Mesendoderm (in vitro differentiated cells): ENCODE measurements at regions not wholly inside any gene's neighbourhood (a gene's known extent, or its start where the extent isn't known, plus 50 kb on each side); places are given as distances from the start of the nearest gene placed in this dataset.
"Not testable (repeated sequence)": the region's sequence is repeated elsewhere in the genome, so short reads cannot be mapped to it uniquely, and the experiment has no call there.

ENCODE experiments used
- DNase-seq: peaks from one replicate; pipeline ENCODE4 v3.0.0; 2013
- H2AK5ac ChIP-seq: 2 replicates; pipeline ENCODE4 v1.6.1; 2013; ENCODE audit warnings: low read length, inconsistent platforms
- H2BK120ac ChIP-seq: 2 replicates; pipeline ENCODE4 v1.6.1; 2013; ENCODE audit warnings: low read depth, mild to moderate bottlenecking, low read length, moderate library complexity, mixed read lengths
- H2BK15ac ChIP-seq: replicated peaks from 2 replicates; pipeline ENCODE4 v1.6.1; 2013; ENCODE audit warnings: low read depth, mild to moderate bottlenecking, moderate library complexity
- H2BK5ac ChIP-seq: 2 replicates; pipeline ENCODE4 v1.6.1; 2013; ENCODE audit warnings: low read length, inconsistent platforms
- H3K18ac ChIP-seq: 2 replicates; pipeline ENCODE4 v1.6.1; 2013; ENCODE audit warnings: mild to moderate bottlenecking, low read length, mixed read lengths
- H3K23ac ChIP-seq: one replicate; pipeline ENCODE4 v1.6.1; 2013; ENCODE audit warnings: low read length
- H3K27ac ChIP-seq: 2 replicates; pipeline ENCODE4 v1.5.1; 2013; ENCODE audit warnings: low read depth, mild to moderate bottlenecking, inconsistent platforms, low read length, moderate library complexity
- H3K27me3 ChIP-seq: 2 replicates; pipeline ENCODE4 v1.6.1; 2013; ENCODE audit warnings: low read length, control low read depth, mild to moderate bottlenecking, inconsistent platforms; ENCODE audit not compliant: insufficient read depth, poor library complexity
- H3K36me3 ChIP-seq: 2 replicates; pipeline ENCODE4 v1.6.1; 2013; ENCODE audit warnings: low read length, inconsistent platforms; ENCODE audit not compliant: control insufficient read depth, insufficient read depth
- H3K4ac ChIP-seq: one replicate; pipeline ENCODE4 v1.6.1; 2013; ENCODE audit warnings: low read depth, mild to moderate bottlenecking, low read length, moderate library complexity
- H3K4me1 ChIP-seq: 2 replicates; pipeline ENCODE4 v1.6.1; 2013; ENCODE audit warnings: low read depth, low read length, inconsistent platforms; ENCODE audit not compliant: control insufficient read depth
- H3K4me2 ChIP-seq: 2 replicates; pipeline ENCODE4 v1.6.1; 2013; ENCODE audit warnings: low read length
- H3K4me3 ChIP-seq: 2 replicates; pipeline ENCODE4 v1.5.1; 2013; ENCODE audit warnings: mild to moderate bottlenecking, low read length
- H3K56ac ChIP-seq: one replicate; pipeline ENCODE4 v1.6.1; 2013; ENCODE audit warnings: low read length
- H3K79me1 ChIP-seq: 2 replicates; pipeline ENCODE4 v1.6.1; 2013; ENCODE audit warnings: low read length, inconsistent platforms
- H3K79me2 ChIP-seq: 2 replicates; pipeline ENCODE4 v1.6.1; 2013; ENCODE audit warnings: mild to moderate bottlenecking, low read length; ENCODE audit not compliant: control insufficient read depth, insufficient read depth
- H3K9ac ChIP-seq: 2 replicates; pipeline ENCODE4 v1.6.1; 2013; ENCODE audit warnings: low read length, inconsistent platforms
- H4K5ac ChIP-seq: one replicate; pipeline ENCODE4 v1.6.1; 2013; ENCODE audit warnings: low read length
- H4K8ac ChIP-seq: one replicate; pipeline ENCODE4 v1.6.1; 2013; ENCODE audit warnings: low read depth, mild to moderate bottlenecking, control low read depth, low read length, moderate library complexity
- WGBS: extraction: QIAGEN DNeasy Blood & Tissue Kit; methylation state at CpG from one replicate; pipeline ENCODE4 v1.1.7; 2013; ENCODE audit warnings: low lambda C conversion rate, missing lambda C conversion rate; ENCODE audit not compliant: insufficient coverage; ENCODE audit errors: extremely low coverage; 5-methylcytosine and 5-hydroxymethylcytosine counted together

DNA sequence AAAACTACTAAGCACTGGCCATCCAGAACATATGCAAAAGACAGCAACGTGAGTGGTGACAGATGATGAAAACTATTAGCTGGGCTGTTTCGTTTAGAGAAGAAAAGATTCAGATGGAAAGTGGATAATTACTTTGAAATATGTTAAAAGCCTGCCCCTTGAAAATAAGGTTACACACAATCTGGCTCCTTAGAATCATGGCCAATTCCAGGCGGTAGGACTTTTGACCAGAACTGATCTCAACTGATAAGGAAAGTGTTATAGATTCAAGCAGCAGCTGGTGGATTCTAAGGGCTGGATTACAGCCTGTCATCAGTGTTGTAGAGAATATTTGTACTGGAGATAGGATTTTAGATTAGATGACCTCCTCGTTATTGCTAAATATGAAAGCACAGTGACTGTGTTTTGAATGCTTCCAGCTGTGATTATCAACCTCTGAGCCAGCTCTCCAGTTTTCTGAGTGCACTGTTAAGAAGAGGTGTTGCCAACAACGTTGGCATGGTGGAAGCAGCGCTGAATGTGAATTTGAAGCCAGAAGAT lies 75.1 kb downstream of the KBTBD2 start:
- no CpG with 5 or more reads among the region's 6 CpGs for WGBS

GRCh38 chr7:32814779-32815178 lies 76.8 kb downstream of the KBTBD2 start:
- not testable (repeated sequence) for H3K9ac ChIP-seq, H3K4me3 ChIP-seq, H3K27me3 ChIP-seq, H3K4ac ChIP-seq, H2BK15ac ChIP-seq, H2BK120ac ChIP-seq, H2AK5ac ChIP-seq, H4K8ac ChIP-seq, H3K23ac ChIP-seq, H3K36me3 ChIP-seq, H2BK5ac ChIP-seq, H3K79me2 ChIP-seq, H3K27ac ChIP-seq, H3K18ac ChIP-seq, H4K5ac ChIP-seq, H3K4me2 ChIP-seq, DNase-seq, H3K56ac ChIP-seq, H3K4me1 ChIP-seq, H3K79me1 ChIP-seq

More for the DNA sequence above, 75.1 kb downstream of the KBTBD2 start:
- not testable (repeated sequence) for H3K23ac ChIP-seq, H4K8ac ChIP-seq, H3K36me3 ChIP-seq, H2AK5ac ChIP-seq, H3K9ac ChIP-seq, H3K4ac ChIP-seq, H3K4me3 ChIP-seq, H4K5ac ChIP-seq, DNase-seq, H2BK5ac ChIP-seq, H3K4me1 ChIP-seq, H3K18ac ChIP-seq, H3K79me2 ChIP-seq, H3K27me3 ChIP-seq, H3K27ac ChIP-seq, H3K56ac ChIP-seq, H3K4me2 ChIP-seq, H3K79me1 ChIP-seq, H2BK120ac ChIP-seq, H2BK15ac ChIP-seq

- Histone ChIP-seq H3K4me1 (no peaks in the 10 kb centered on the region), H2AK5ac (no peak overlapping the region), H3K79me1 (no peaks in the 10 kb centered on the region), H3K27me3 (no peaks in the 10 kb centered on the region), H3K56ac (no peak overlapping the region), H2BK5ac (no peak overlapping the region), H3K4me3 (no peak overlapping the region), H2BK120ac (no peak overlapping the region), H3K4me2 (no peak overlapping the region), H3K36me3 (no peaks in the 10 kb centered on the region), H2BK15ac (no peak overlapping the region), H3K4ac (no peak overlapping the region), H3K23ac (no peak overlapping the region), H3K79me2 (no peaks in the 10 kb centered on the region), H3K27ac (no peak overlapping the region), H4K8ac (no peak overlapping the region), H3K18ac (no peak overlapping the region), H3K9ac (no peak overlapping the region), H4K5ac (no peak overlapping the region)
- DNase-seq, result no peak
- no CpG with 5 or more reads among the region's 2 CpGs for WGBS
Observed at GRCh38 chr7:32809871-32810270, 81.7 kb downstream of the KBTBD2 start.

DNA sequence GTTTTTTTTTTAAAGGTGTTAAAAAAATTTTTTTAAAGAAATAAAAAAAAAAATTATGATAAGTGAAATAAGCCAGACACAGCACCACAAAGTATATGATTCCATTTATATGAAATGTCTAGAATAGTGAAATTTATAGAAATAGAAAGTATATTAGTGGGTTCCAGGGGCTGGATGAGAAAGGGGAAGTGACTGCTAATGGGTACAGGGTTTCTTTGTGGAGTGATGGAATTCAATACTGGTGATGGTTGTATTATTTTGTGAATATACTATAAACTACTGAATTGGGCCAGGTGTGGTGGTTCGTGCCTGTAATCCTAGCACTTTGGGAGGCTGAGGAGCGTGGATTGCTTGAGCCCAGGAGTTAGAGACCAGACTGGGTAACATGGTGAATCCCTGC lies 82.2 kb downstream of the KBTBD2 start:
- WGBS, result no CpG with 5 or more reads among the region's 2 CpGs
- Histone ChIP-seq H3K4me1 (no peaks in the 10 kb centered on the region), H2BK15ac (no peak overlapping the region), H3K9ac (no peak overlapping the region), H3K4me3 (no peak overlapping the region), H3K18ac (no peak overlapping the region), H2BK5ac (no peak overlapping the region), H4K5ac (no peak overlapping the region), H4K8ac (no peak overlapping the region), H3K79me1 (no peaks in the 10 kb centered on the region), H3K79me2 (no peaks in the 10 kb centered on the region), H2AK5ac (no peak overlapping the region), H3K36me3 (no peaks in the 10 kb centered on the region), H2BK120ac (no peak overlapping the region), H3K27me3 (no peaks in the 10 kb centered on the region), H3K4me2 (no peak overlapping the region), H3K27ac (no peak overlapping the region), H3K4ac (no peak overlapping the region), H3K56ac (no peak overlapping the region), H3K23ac (no peak overlapping the region)
- DNase-seq, result no peak

GRCh38 chr7:32803406-32804141 lies 88.0 kb downstream of the KBTBD2 start:
- Histone ChIP-seq H3K27ac (no peak overlapping the region), H4K8ac (no peak overlapping the region), H3K4me1 (no peaks in the 10 kb centered on the region), H3K56ac (no peak overlapping the region), H3K9ac (no peak overlapping the region), H3K4me3 (no peak overlapping the region), H3K4ac (no peak overlapping the region), H4K5ac (no peak overlapping the region), H3K79me2 (no peaks in the 10 kb centered on the region), H2BK5ac (no peak overlapping the region), H3K27me3 (no peaks in the 10 kb centered on the region), H2BK120ac (no peak overlapping the region), H3K79me1 (no peaks in the 10 kb centered on the region), H3K23ac (no peak overlapping the region), H2BK15ac (no peak overlapping the region), H3K4me2 (no peak overlapping the region), H2AK5ac (no peak overlapping the region), H3K36me3 (no peaks in the 10 kb centered on the region), H3K18ac (no peak overlapping the region)
- DNase-seq, result no peak
- no CpG with 5 or more reads among the region's 1 CpG for WGBS
